ENCODE measurements at regions not wholly inside any gene's neighbourhood (a gene's known extent, or its start where the extent isn't known, plus 50 kb on each side); places are given as distances from the start of the nearest gene placed in this dataset.
"Not testable (repeated sequence)": the region's sequence is repeated elsewhere in the genome, so short reads cannot be mapped to it uniquely, and the experiment has no call there.

DNA sequence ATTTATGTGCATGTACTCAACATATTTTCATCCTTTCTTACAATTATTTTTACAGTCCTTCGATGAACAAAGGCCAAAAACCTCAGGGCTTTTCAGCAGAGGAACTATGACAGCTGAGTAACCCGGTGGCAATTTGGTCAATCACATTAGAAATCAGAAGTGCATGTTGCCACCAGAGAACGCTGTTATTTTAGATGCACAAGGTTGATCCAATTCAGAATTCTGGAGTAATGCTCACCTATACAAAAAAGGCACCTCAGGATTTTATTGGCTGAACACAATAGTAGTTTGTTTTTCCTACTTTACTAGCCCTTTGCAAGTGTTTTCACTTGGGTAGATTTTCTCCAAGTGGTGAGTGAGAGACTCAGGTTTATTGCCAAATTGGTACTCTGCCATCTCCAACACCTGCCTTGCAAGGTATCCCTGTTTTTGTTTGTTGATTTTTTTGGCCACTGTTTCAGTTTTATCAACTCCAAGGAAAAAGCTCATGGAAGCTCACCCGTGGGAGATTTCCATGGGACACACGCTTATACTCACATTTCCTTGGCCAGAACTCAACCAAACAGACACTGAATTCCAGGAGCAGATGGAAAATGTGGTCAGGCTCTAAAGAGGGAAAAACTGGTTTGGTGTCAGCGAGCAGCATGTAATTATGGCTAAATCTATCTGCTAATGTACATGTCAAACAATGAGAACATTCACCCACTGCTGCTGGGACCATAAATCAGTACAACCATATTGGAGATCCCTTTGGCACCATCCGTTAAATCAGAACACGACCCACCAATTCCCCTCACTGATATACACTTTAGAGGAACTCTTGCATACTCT is 573.1 kb upstream of the AMELY start:
- not testable (repeated sequence) for H3K4me3 Mint-ChIP-seq, H3K27ac Mint-ChIP-seq, H3K4me1 Mint-ChIP-seq, H3K27me3 Mint-ChIP-seq, H3K9me3 Mint-ChIP-seq, H3K36me3 Mint-ChIP-seq

- Mint-ChIP-seq H3K36me3 (peaks cover 2% of the 10 kb centered on the region), H3K27me3 (no peaks in the 10 kb centered on the region), H3K9me3 (no peaks in the 10 kb centered on the region), H3K4me3 (no peak overlapping the region), H3K27ac (no peak overlapping the region), H3K4me1 (peaks cover 14% of the 10 kb centered on the region)
Measured at GRCh38 chrY:7471976-7472375, 560.4 kb upstream of the AMELY start.

DNA sequence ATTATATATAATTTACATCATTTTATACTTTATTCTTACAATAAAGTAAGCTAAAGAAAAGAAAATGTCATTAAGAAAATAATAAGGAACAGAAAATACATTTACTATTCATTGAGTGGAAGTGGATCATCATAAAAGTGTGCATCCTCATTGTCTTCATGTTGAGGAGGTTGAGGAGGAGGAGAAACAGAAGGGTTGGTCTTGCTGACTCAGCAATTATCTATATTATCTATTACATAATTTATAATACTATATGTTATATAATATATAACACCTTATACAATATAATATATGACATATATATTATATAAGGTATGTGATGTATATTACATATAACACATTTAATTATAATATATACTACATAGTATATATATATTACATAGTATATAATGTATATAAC is 558.5 kb upstream of the AMELY start:
- Mint-ChIP-seq H3K36me3 (no peaks in the 10 kb centered on the region), H3K9me3 (no peaks in the 10 kb centered on the region), H3K4me3 (no peak overlapping the region), H3K27ac (no peak overlapping the region), H3K27me3 (no peaks in the 10 kb centered on the region), H3K4me1 (peaks cover 17% of the 10 kb centered on the region)

DNA sequence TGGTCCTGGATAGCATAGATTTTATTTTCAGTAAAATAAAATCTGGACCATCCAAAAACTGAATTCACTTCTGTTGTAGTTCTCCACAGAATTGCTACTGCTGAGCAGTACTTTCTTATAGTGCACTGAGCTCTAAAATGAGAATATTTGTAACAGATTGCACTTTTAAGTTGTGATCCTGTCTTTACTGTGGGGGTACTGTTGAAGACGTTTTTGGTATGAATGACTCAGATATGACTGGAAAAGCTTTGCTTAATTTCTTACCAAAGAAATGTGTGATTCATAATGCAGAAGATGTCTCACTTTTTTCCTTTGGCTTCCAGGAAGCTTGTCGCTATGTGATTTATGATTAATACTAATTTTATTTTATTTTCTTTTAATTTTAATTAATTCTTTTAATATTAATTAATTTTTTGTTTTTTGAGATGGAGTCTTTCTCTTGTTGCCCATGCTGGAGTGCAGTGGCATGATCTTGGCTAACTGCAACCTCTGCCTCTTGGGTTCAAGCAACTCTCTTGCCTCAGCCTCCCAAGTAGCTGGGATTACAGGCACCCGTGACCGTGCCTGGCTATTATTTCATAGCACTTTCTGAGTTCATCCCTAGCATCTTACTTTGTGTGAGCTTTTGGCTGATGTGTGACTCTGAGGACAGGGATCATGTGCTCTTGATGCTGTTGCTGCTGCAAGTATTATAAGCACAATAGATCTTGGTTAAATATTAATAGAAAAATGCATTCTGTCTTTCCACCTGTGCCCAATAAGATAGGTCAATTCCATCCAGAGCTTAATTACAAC is 557.6 kb upstream of the AMELY start:
- peaks cover 13% of the 10 kb centered on the region for H3K4me1 Mint-ChIP-seq
- H3K27ac Mint-ChIP-seq = no peak overlapping the region
- H3K36me3 Mint-ChIP-seq = no peaks in the 10 kb centered on the region
- H3K4me3 Mint-ChIP-seq = no peak overlapping the region
- H3K27me3 Mint-ChIP-seq = no peaks in the 10 kb centered on the region
- no peaks in the 10 kb centered on the region for H3K9me3 Mint-ChIP-seq

DNA sequence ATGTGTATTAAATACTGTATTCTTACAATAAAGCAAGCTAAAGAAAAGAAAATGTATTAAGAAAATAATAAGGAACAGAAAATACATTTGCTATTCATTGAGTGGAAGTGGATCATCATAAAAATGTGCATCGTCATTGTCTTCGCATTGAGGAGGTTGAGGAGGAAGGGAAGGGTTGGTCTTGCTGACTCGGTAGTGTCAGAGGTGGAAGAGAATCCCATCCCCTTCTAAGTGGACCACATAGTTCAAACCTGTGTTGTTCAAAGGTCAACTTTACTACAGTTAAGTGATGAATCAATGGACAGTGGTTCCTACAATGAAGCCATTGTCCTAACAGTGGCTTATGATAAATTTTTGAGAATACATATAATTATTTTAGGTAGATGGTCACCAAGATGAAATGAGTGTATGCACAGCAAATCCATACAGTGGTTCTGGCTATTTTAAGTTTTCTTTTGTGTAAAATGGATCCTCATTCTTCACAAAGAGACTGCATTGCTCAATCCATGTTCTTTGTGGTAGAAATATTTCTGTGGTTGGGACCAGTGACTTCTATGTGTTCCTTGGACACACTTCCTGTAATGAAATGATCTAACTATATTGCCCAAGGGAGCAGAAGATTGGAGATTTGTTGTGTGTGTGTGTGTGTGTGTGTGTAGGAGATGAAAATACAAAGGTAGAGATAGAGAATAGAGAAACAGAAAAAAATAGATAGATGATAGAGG is 556.4 kb upstream of the AMELY start:
- H3K27ac Mint-ChIP-seq = peak overlapping the region; percentile 47
- peaks cover 13% of the 10 kb centered on the region for H3K4me1 Mint-ChIP-seq
- no peak overlapping the region for H3K4me3 Mint-ChIP-seq
- H3K36me3 Mint-ChIP-seq = no peaks in the 10 kb centered on the region
- no peaks in the 10 kb centered on the region for H3K9me3 Mint-ChIP-seq
- H3K27me3 Mint-ChIP-seq = no peaks in the 10 kb centered on the region

DNA sequence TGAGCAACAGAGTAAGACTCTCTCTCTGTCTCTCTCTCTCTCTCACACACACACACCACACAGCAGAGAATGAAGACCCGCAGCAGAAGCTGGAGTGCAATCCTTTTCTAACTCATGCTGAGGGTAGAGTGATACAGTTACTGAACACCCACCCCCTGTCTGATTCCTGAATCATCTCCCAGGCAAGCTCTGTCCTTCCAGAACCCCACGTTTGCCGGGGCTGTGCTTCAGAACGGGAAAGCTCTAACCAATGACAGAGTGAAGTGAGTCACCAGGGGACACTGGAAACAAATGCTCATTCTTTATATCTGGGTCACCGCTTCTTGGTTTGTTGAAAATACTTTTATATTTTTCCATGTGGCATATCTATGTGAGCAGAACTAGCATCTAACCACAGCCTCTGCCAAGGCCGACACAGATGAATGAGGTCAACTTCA is 553.7 kb upstream of the AMELY start:
- Mint-ChIP-seq H3K4me3 (no peak overlapping the region), H3K36me3 (peaks cover 1% of the 10 kb centered on the region), H3K4me1 (peaks cover 13% of the 10 kb centered on the region), H3K27me3 (peaks cover 4% of the 10 kb centered on the region), H3K27ac (no peak overlapping the region), H3K9me3 (peaks cover 7% of the 10 kb centered on the region)

DNA sequence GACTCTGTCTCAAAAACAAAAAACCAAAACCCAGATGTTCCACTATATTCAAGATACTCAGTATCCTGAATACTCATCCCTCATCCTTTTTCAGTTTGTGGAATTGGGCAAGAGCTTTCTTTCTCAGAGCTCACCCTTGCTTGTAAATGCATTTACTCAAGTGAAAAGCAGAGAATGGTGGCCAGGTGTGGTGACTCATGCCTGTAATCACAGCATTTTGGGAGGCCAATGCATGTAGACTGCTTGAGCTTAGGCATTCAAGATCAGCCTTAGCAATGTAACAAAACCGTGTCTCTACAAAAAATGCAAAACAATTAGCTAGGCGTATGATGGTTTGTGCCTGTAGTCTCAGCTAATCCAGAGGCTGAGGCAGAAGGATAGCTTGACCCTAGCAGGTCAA is 553.2 kb upstream of the AMELY start:
- Mint-ChIP-seq H3K4me1 (peaks cover 13% of the 10 kb centered on the region), H3K27ac (no peak overlapping the region), H3K4me3 (no peak overlapping the region), H3K36me3 (peaks cover 1% of the 10 kb centered on the region), H3K27me3 (peaks cover 6% of the 10 kb centered on the region), H3K9me3 (peaks cover 10% of the 10 kb centered on the region)

DNA sequence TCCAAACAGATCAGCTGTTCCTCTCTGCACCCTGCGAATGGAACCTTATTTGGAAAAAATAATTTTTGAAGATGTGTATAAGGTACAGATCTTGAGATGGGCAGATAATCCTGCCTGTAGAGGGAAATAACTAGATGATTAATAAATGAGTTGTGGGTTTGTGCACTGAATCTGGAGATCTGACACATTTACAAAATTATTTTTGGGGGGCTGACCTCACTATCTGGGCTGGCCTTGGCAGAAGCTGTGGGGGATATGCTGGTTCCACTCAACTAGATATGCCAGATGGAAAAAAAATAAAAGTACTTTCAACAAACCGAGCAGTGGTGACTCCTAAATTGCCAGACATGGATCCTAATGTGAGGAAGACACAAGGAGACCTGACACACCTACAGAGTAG is 552.2 kb upstream of the AMELY start:
- Mint-ChIP-seq H3K27ac (no peak overlapping the region), H3K36me3 (peaks cover 1% of the 10 kb centered on the region), H3K4me1 (peaks cover 11% of the 10 kb centered on the region), H3K27me3 (peaks cover 6% of the 10 kb centered on the region), H3K4me3 (no peak overlapping the region), H3K9me3 (peaks cover 13% of the 10 kb centered on the region)

DNA sequence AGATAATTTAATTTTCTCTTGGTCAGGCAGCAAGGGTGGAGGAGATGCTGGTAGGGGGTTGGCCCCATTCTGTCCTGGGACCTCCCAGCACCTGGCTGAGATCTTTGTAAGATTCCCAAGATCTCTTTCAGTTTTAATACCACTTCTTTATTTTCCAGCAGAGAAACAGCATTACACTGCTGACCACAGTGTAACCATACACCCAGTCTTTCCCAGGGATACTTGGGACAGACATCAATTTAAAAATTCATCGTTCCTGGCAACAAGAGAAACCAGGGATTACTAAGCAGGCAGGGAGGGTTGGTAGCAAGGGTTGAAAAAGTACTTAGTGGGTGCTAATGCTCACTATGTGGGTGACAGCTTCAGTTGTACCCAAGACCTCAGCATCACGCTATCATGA is 551.6 kb upstream of the AMELY start:
- Mint-ChIP-seq H3K27me3 (peaks cover 6% of the 10 kb centered on the region), H3K9me3 (peaks cover 13% of the 10 kb centered on the region), H3K36me3 (peaks cover 1% of the 10 kb centered on the region), H3K27ac (no peak overlapping the region), H3K4me1 (peaks cover 6% of the 10 kb centered on the region), H3K4me3 (no peak overlapping the region)

DNA sequence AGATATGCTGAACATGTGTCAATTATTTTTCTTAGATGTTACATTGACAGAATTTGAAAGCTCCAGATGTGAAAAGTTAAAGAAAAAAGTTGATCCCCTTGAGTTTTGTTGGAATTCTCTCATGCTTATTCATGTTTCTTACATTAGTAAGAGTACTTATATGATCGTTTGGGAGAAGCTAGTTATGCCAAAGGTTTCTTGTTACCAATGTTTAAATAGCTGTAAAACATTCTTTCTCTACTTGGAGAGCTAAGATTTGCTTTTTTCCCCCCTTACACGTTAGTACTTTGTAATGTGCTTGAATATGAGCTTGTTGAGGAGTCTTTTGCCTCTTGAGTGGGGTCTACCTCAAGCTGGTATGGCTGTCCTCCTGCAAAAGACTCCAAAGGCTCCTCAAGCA is 551.1 kb upstream of the AMELY start:
- peaks cover 5% of the 10 kb centered on the region for H3K4me1 Mint-ChIP-seq
- no peak overlapping the region for H3K27ac Mint-ChIP-seq
- peaks cover 13% of the 10 kb centered on the region for H3K9me3 Mint-ChIP-seq
- H3K4me3 Mint-ChIP-seq = no peak overlapping the region
- H3K27me3 Mint-ChIP-seq = peaks cover 6% of the 10 kb centered on the region
- H3K36me3 Mint-ChIP-seq = peaks cover 1% of the 10 kb centered on the region

GRCh38 chrY:7461873-7462525 is 550.4 kb upstream of the AMELY start:
- H3K4me3 Mint-ChIP-seq = no peak overlapping the region
- H3K4me1 Mint-ChIP-seq = peaks cover 5% of the 10 kb centered on the region
- peaks cover 6% of the 10 kb centered on the region for H3K27me3 Mint-ChIP-seq
- peaks cover 13% of the 10 kb centered on the region for H3K9me3 Mint-ChIP-seq
- no peak overlapping the region for H3K27ac Mint-ChIP-seq
- peaks cover 1% of the 10 kb centered on the region for H3K36me3 Mint-ChIP-seq

DNA sequence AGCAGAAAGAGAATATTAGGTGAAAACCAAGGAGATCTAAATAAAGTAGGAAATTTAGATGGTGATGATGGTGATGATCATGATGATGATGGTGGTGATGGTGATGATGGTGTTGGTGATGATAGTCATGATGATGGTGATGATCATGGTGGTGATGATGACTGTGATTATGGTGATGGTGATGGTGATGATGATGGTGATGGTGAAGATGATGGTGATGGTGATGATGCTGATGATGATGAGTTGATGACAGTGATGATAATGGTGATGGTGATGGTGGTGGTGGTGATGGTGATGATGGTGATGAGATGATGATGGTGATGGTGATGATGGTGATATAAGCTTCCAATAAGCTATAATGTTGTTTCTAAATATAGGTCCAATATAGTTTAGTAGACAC is 548.2 kb upstream of the AMELY start:
- peaks cover 6% of the 10 kb centered on the region for H3K27me3 Mint-ChIP-seq

DNA sequence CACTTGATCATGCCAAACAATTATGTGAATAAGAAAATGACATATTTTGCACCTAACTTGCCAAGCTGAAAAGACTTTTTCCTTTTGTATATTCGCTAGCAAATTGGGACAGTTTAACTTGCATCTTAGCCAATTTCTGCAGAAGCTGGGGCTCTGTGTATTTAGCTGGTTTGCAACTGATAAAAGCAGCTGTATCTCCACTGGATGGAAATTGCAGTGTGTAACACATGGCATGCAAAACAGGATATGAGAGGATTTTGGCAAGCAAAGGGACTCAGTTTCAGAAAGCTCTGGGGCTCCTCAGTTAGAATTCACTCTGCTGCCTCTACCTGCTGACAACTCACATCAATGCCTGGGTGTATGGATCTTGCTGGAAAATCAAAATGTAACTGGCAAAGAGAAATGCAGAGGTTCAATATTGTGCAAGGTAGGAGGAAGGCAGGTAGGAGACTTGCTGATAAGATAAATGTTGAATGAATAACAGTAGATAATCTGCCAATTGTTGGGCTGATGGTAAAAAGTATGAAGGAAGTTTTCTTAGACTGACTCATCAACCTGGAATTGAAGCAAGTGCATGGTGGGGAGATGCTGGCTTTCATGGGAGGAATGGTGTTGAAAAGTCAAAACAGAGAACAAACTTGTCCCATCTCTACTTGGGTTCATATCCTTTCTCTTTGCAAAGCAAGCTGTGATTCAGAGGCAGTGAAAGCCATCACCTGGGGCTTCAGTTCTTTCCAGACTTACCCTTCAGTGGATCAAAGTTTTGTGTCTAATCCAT is 546.9 kb upstream of the AMELY start:
- H3K9me3 Mint-ChIP-seq = peaks cover 13% of the 10 kb centered on the region
- H3K27ac Mint-ChIP-seq = no peak overlapping the region
- H3K4me3 Mint-ChIP-seq = no peak overlapping the region
- no peaks in the 10 kb centered on the region for H3K4me1 Mint-ChIP-seq
- peaks cover 1% of the 10 kb centered on the region for H3K36me3 Mint-ChIP-seq
- H3K27me3 Mint-ChIP-seq = peaks cover 7% of the 10 kb centered on the region

More for the DNA sequence above, 548.2 kb upstream of the AMELY start:
- Mint-ChIP-seq H3K9me3 (peaks cover 13% of the 10 kb centered on the region), H3K36me3 (peaks cover 1% of the 10 kb centered on the region), H3K4me1 (no peaks in the 10 kb centered on the region), H3K27ac (no peak overlapping the region), H3K4me3 (no peak overlapping the region)

DNA sequence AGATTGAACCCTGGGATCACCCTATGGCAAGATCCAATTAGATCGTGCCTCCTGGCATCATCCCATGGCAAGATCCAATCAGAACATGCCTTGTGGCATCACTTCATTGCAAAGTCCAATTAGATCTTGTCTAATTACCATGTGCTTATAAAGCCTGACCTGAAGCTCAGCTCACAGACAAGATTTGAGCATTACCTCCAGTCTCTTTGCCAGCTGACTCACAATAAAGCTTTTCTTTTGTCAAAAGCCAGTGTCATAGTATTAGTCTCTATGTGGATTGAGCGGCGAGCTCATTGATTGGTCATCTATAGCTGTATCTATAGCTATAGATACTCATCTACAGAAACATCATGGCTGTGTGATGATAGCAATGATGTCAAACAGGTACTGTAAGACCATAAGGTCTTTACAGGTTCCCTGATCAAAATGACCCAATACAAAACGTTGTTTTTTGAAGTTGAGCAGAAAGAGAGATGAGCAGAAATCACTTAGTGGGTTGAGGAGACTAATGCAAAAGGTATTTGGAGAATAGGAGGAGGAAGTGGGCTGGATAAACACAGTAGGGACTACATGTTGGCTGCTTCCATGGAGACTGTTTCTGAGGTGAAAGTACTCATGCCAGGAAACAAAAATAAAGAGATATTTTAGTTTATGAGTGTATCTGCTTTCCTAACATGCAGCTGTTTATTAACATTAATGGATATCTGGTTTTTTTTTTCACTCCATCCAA is 545.9 kb upstream of the AMELY start:
- Mint-ChIP-seq H3K4me1 (no peaks in the 10 kb centered on the region), H3K27ac (no peak overlapping the region), H3K4me3 (no peak overlapping the region), H3K27me3 (peaks cover 7% of the 10 kb centered on the region), H3K9me3 (peaks cover 13% of the 10 kb centered on the region), H3K36me3 (peaks cover 1% of the 10 kb centered on the region)
